ENCODE measurements at regions not wholly inside any gene's neighbourhood (a gene's known extent, or its start where the extent isn't known, plus 50 kb on each side); places are given as distances from the start of the nearest gene placed in this dataset.

DNA sequence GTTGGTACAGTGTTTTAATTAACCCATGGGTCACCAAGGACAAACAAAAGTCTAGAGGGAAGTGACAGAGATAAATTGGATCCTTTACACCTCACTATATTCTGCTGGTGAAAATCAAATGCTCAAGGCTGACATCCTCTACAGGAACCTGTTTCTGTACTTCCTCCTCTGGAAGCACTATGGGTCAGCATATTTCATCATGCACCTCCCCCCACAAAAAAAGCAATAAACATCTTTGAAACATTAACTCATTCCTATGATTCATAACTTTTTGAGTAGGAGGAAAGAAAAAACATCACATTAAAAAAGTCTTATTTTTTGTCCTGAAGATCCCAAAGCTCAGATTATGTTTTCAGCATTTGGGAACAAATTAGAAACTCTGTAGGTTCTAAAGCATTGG lies 588.3 kb upstream of the SGCG start (continued):
- TF ChIP-seq CTCF (conservative IDR thresholded peaks at IDR 0.05; ENCODE audit: low read depth in 2 of 2), result no peak
- no peak for TF ChIP-seq ZNF331 (CRISPR knock-in tag; IDR thresholded peaks at IDR 0.05; ENCODE audit: low read depth)
- no peak for TF ChIP-seq CREB1 (CRISPR knock-in tag; IDR thresholded peaks at IDR 0.05; ENCODE audit: low read depth)

- Histone ChIP-seq H4K20me1 (replicated peaks; ENCODE audit: insufficient read depth) (no peaks in the 10 kb centered on the region), H3K36me3 (ENCODE audit: insufficient read depth) (no peaks in the 10 kb centered on the region), H3K79me2 (replicated peaks; ENCODE audit: insufficient read depth) (no peaks in the 10 kb centered on the region), H3K27me3 (ENCODE audit: insufficient read depth) (no peaks in the 10 kb centered on the region), H2AFZ (no peak overlapping the region), H3F3A (replicated peaks; ENCODE audit: low read depth) (no peaks in the 10 kb centered on the region), H3K27ac (ENCODE audit: low read depth) (no peak overlapping the region), H3K4me1 (ENCODE audit: insufficient read depth) (no peaks in the 10 kb centered on the region), H3K4me2 (no peak overlapping the region), H3K4me3 (no peak overlapping the region), H3K9me2 (ENCODE audit: insufficient read depth) (no peaks in the 10 kb centered on the region)
- H3K4me3 Mint-ChIP-seq, result no peak overlapping the region
- DNase-seq (ENCODE audit: low spot score) (no peak), ATAC-seq (no peak)
- no peak overlapping the region for H3K27ac Mint-ChIP-seq
- no peak for TF ChIP-seq STAT1 (IDR thresholded peaks at IDR 0.05; ENCODE audit: unreplicated experiment)
- no peak for TF ChIP-seq ZNF331 (CRISPR knock-in tag; IDR thresholded peaks at IDR 0.05; ENCODE audit: low read depth)
- no peak for TF ChIP-seq EZH2phosphoT487 (IDR thresholded peaks at IDR 0.05; ENCODE audit: unreplicated experiment)
- no peak for TF ChIP-seq NANOG (IDR thresholded peaks at IDR 0.05; ENCODE audit: borderline replicate concordance)
- no peaks in the 10 kb centered on the region for H3K4me1 Mint-ChIP-seq
- H3K36me3 Mint-ChIP-seq (ENCODE audit: low read depth), result no peaks in the 10 kb centered on the region
- H3K9me3 Mint-ChIP-seq, result no peaks in the 10 kb centered on the region
- no peaks in the 10 kb centered on the region for H3K27me3 Mint-ChIP-seq (ENCODE audit: insufficient read depth, low read depth, poor library complexity)
Observed at GRCh38 chr13:22594041-22594440, 586.7 kb upstream of the SGCG start.

GRCh38 chr13:22596171-22596863 lies 584.5 kb upstream of the SGCG start:
- Mint-ChIP-seq H3K4me1 (no peaks in the 10 kb centered on the region), H3K27ac (no peak overlapping the region), H3K36me3 (ENCODE audit: low read depth) (no peaks in the 10 kb centered on the region), H3K9me3 (no peaks in the 10 kb centered on the region), H3K4me3 (no peak overlapping the region), H3K27me3 (ENCODE audit: insufficient read depth, low read depth, poor library complexity) (no peaks in the 10 kb centered on the region)
- H3K27ac ChIP-seq (ENCODE audit: low read depth), result no peak overlapping the region
- H3K27me3 ChIP-seq (ENCODE audit: insufficient read depth), result no peaks in the 10 kb centered on the region
- H3K4me3 ChIP-seq, result no peak overlapping the region
- no peak for ATAC-seq
- no peak for DNase-seq (ENCODE audit: low spot score)
- no peaks in the 10 kb centered on the region for H3F3A ChIP-seq (replicated peaks; ENCODE audit: low read depth)
- no peaks in the 10 kb centered on the region for H3K79me2 ChIP-seq (replicated peaks; ENCODE audit: insufficient read depth)
- H3K9me2 ChIP-seq (ENCODE audit: insufficient read depth), result no peaks in the 10 kb centered on the region
- H4K20me1 ChIP-seq (replicated peaks; ENCODE audit: insufficient read depth), result no peaks in the 10 kb centered on the region
- no peak for TF ChIP-seq ZNF114 (CRISPR knock-in tag; IDR thresholded peaks at IDR 0.05)
- TF ChIP-seq, protein P1, sequence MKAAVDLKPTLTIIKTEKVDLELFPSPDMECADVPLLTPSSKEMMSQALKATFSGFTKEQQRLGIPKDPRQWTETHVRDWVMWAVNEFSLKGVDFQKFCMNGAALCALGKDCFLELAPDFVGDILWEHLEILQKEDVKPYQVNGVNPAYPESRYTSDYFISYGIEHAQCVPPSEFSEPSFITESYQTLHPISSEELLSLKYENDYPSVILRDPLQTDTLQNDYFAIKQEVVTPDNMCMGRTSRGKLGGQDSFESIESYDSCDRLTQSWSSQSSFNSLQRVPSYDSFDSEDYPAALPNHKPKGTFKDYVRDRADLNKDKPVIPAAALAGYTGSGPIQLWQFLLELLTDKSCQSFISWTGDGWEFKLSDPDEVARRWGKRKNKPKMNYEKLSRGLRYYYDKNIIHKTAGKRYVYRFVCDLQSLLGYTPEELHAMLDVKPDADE (IDR thresholded peaks at IDR 0.05), result no peak
- TF ChIP-seq EZH2 (IDR thresholded peaks at IDR 0.05; ENCODE audit: low read depth, unreplicated experiment), result no peak
- no peak for TF ChIP-seq POLR2AphosphoS5 (IDR thresholded peaks at IDR 0.05; ENCODE audit: low read depth)
- TF ChIP-seq ZNF331 (CRISPR knock-in tag; IDR thresholded peaks at IDR 0.05; ENCODE audit: low read depth), result no peak
- no peak overlapping the region for H3K4me2 ChIP-seq
- no peak overlapping the region for H2AFZ ChIP-seq
- H3K4me1 ChIP-seq (ENCODE audit: insufficient read depth), result no peaks in the 10 kb centered on the region
- H3K36me3 ChIP-seq (ENCODE audit: insufficient read depth), result no peaks in the 10 kb centered on the region

All from GM23338 (cell line).